ENCODE measurements at regions not wholly inside any gene's neighbourhood (a gene's known extent, or its start where the extent isn't known, plus 50 kb on each side); places are given as distances from the start of the nearest gene placed in this dataset.

DNA sequence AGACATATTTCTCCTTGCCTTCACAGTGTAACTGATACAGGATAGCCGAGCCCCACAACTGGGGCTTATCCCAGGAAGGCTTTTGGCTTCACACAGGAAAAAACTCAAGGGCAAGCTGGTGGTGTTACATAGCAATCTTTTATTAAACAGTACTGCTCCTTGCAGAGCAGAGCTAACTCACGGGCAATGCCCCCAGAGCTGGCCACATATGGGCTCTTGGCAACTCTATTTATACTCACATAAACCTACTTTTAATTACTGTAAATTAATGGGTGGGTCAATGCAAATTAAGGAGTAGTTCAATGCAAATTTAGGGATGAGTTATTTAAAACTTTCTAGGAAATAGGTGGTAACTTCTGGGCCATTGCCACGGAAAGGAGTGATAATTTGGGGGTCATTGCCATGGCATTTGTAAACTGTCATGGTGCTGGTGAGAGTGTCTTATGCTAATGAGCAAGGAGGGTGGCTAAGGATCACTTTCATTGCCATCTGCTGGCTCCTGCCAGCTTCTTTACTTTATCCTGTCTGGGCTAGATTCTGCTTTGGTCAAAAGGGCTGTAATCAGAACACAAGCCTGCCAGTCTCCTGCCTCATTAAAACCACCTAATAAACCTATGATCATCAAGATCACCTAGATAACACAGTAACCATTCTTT lies 288.8 kb downstream of the CENPC start:
- no peaks in the 10 kb centered on the region for H3K36me3 ChIP-seq (ENCODE audit: low read depth)
- no peaks in the 10 kb centered on the region for H3K4me1 ChIP-seq (ENCODE audit: insufficient read depth)
- no peak overlapping the region for H3K27ac ChIP-seq
- no peaks in the 10 kb centered on the region for H3K27me3 ChIP-seq (replicated peaks; ENCODE audit: insufficient read depth)
- TF ChIP-seq EZH2phosphoT487 (IDR thresholded peaks at IDR 0.05; ENCODE audit: insufficient read depth, low read depth) (no peak), EZH2 (IDR thresholded peaks at IDR 0.05; ENCODE audit: insufficient read depth, poor library complexity, severe bottlenecking) (no peak)
- in situ Hi-C loops (cut with MboI), result no loop called here
- no peak for DNase-seq
- H3K4me2 ChIP-seq (ENCODE audit: unreplicated experiment), result no peak overlapping the region
- H3F3A ChIP-seq (ENCODE audit: insufficient read depth), result no peaks in the 10 kb centered on the region
- no peaks in the 10 kb centered on the region for H3K9me3 ChIP-seq (ENCODE audit: low read depth)
- no peaks in the 10 kb centered on the region for H4K20me1 ChIP-seq (ENCODE audit: insufficient read depth)
- no peaks in the 10 kb centered on the region for H3K79me2 ChIP-seq (ENCODE audit: insufficient read depth)
- no peak overlapping the region for H2AFZ ChIP-seq
- H3K9ac ChIP-seq, result no peak overlapping the region
- no peak overlapping the region for H3K4me3 ChIP-seq
- no peaks in the 10 kb centered on the region for H3K9me2 ChIP-seq (ENCODE audit: insufficient read depth)
- WGBS, 2 experiments (ENCODE audit: low coverage in 1 of 2, low lambda C conversion rate in 2 of 2, missing lambda C conversion rate in 2 of 2), result 3 to 7% methylated on average over 3 of the region's 3 CpGs

DNA sequence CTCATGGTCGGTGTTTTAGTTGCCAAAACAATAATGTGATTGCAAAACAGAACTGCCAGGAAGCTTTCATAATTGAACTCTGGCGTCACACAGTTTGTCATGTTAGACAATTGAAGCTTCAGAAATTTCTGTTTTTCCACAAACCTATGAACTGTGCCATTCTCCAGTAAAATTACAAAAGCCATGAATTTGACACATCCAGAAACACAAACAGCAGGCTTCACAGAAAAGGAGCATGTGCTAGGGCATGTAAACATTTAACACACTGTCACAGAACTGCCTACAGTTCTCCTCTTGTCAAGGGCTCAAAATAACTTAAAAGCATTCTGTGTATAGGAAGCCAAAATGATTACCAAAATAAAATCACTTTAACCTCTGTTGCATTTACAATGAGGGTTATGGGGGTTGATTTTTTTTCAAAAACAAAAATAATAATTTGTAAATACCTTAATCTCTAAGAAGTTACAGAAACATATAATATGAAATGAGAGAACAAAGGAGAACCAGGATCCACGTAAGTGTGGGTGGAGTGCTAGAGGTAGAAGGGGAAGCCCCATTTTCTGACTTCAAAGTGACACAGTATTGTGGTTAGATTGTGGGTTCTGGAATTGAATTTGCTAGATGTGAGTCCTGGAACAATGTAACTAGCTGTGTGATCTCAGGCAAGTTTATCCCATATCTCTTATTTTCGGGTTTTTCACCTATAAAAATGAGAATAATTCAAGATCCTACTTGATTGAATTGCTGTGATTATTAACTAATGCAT lies 295.0 kb downstream of the CENPC start:
- WGBS, 2 experiments (ENCODE audit: low coverage in 1 of 2, low lambda C conversion rate in 2 of 2, missing lambda C conversion rate in 2 of 2), result 3 to 4% methylated on average over 4 of the region's 4 CpGs
- H3K79me2 ChIP-seq (ENCODE audit: insufficient read depth), result no peaks in the 10 kb centered on the region
- no peak overlapping the region for H2AFZ ChIP-seq
- no peak for DNase-seq
- H3K4me2 ChIP-seq (ENCODE audit: unreplicated experiment), result no peak overlapping the region
- no peak overlapping the region for H3K4me3 ChIP-seq
- no peaks in the 10 kb centered on the region for H3K36me3 ChIP-seq (ENCODE audit: low read depth)
- no peaks in the 10 kb centered on the region for H3K27me3 ChIP-seq (replicated peaks; ENCODE audit: insufficient read depth)
- in situ Hi-C loops (cut with MboI), result no loop called here
- no peak overlapping the region for H3K27ac ChIP-seq
- H3K4me1 ChIP-seq (ENCODE audit: insufficient read depth), result no peaks in the 10 kb centered on the region
- H3K9ac ChIP-seq, result no peak overlapping the region
- no peaks in the 10 kb centered on the region for H3K9me2 ChIP-seq (ENCODE audit: insufficient read depth)
- H4K20me1 ChIP-seq (ENCODE audit: insufficient read depth), result no peaks in the 10 kb centered on the region
- TF ChIP-seq EZH2 (IDR thresholded peaks at IDR 0.05; ENCODE audit: insufficient read depth, poor library complexity, severe bottlenecking), result no peak
- no peak for TF ChIP-seq EZH2phosphoT487 (IDR thresholded peaks at IDR 0.05; ENCODE audit: insufficient read depth, low read depth)
- H3F3A ChIP-seq (ENCODE audit: insufficient read depth), result no peaks in the 10 kb centered on the region
- H3K9me3 ChIP-seq (ENCODE audit: low read depth), result no peaks in the 10 kb centered on the region

DNA sequence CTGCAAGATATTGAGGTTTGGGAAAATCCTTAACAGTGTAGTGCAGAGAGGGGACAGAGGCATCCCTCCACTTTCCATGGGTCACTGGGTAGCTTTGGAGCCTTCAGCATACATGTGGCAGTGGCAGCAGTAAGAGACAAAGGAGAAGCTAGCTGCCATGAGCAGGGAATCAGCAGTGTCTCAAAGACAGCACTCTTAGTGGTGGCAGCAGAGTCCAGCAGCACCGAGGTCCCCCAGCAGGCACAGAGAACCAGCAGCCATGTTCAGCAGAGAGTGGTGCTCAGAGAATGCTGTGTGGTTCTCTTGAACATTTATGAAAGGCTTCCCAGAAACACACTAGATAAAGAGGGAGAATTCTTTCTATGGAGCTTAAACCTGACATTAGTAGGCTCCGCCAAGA lies 308.5 kb downstream of the CENPC start:
- Histone ChIP-seq H3K79me2 (ENCODE audit: insufficient read depth) (no peaks in the 10 kb centered on the region), H3K9ac (no peak overlapping the region), H3K27ac (no peak overlapping the region), H3K9me3 (ENCODE audit: low read depth) (no peaks in the 10 kb centered on the region), H3K4me3 (no peak overlapping the region), H3K27me3 (replicated peaks; ENCODE audit: insufficient read depth) (no peaks in the 10 kb centered on the region), H3K36me3 (ENCODE audit: low read depth) (no peaks in the 10 kb centered on the region), H2AFZ (no peak overlapping the region), H4K20me1 (ENCODE audit: insufficient read depth) (no peaks in the 10 kb centered on the region), H3F3A (ENCODE audit: insufficient read depth) (no peaks in the 10 kb centered on the region), H3K4me1 (ENCODE audit: insufficient read depth) (no peaks in the 10 kb centered on the region), H3K9me2 (ENCODE audit: insufficient read depth) (no peaks in the 10 kb centered on the region), H3K4me2 (ENCODE audit: unreplicated experiment) (no peak overlapping the region)
- DNase-seq, result no peak
- no peak for TF ChIP-seq EZH2phosphoT487 (IDR thresholded peaks at IDR 0.05; ENCODE audit: insufficient read depth, low read depth)
- TF ChIP-seq EZH2 (IDR thresholded peaks at IDR 0.05; ENCODE audit: insufficient read depth, poor library complexity, severe bottlenecking), result no peak
- in situ Hi-C loops (cut with MboI), result no loop called here
- WGBS, 2 experiments (ENCODE audit: low coverage in 1 of 2, low lambda C conversion rate in 2 of 2, missing lambda C conversion rate in 2 of 2), result 29 to 31% methylated on average over 2 of the region's 2 CpGs

DNA sequence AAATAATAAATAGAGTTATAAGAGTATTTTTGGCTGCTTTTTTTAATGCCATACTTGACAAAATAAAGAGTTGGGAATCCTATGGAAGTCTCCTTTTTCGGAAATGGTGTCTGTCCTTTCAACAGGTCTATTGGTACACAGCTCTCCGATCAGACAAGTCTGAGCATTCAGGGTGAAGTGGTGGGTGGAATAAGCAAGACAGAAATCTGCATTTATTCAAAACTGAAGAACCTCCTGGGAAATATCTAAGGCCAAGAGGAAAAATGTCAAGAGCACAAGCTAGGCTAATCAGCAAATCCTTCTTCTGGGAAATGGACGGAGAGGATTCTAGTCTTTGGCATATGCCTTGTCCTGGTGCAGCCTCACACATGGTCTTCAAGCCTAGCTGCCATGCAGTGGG lies 309.0 kb downstream of the CENPC start:
- H3K4me2 ChIP-seq (ENCODE audit: unreplicated experiment), result no peak overlapping the region
- no peak overlapping the region for H2AFZ ChIP-seq
- H3K9me2 ChIP-seq (ENCODE audit: insufficient read depth), result no peaks in the 10 kb centered on the region
- H4K20me1 ChIP-seq (ENCODE audit: insufficient read depth), result no peaks in the 10 kb centered on the region
- H3K27me3 ChIP-seq (replicated peaks; ENCODE audit: insufficient read depth), result no peaks in the 10 kb centered on the region
- H3K79me2 ChIP-seq (ENCODE audit: insufficient read depth), result no peaks in the 10 kb centered on the region
- no peaks in the 10 kb centered on the region for H3F3A ChIP-seq (ENCODE audit: insufficient read depth)
- H3K9me3 ChIP-seq (ENCODE audit: low read depth), result no peaks in the 10 kb centered on the region
- in situ Hi-C loops (cut with MboI), result no loop called here
- H3K9ac ChIP-seq, result no peak overlapping the region
- H3K36me3 ChIP-seq (ENCODE audit: low read depth), result no peaks in the 10 kb centered on the region
- no peak overlapping the region for H3K27ac ChIP-seq
- no peak for DNase-seq
- 24 to 27% methylated on average over 3 of the region's 3 CpGs for WGBS, 2 experiments (ENCODE audit: low coverage in 1 of 2, low lambda C conversion rate in 2 of 2, missing lambda C conversion rate in 2 of 2)
- no peaks in the 10 kb centered on the region for H3K4me1 ChIP-seq (ENCODE audit: insufficient read depth)
- TF ChIP-seq EZH2phosphoT487 (IDR thresholded peaks at IDR 0.05; ENCODE audit: insufficient read depth, low read depth) (no peak), EZH2 (IDR thresholded peaks at IDR 0.05; ENCODE audit: insufficient read depth, poor library complexity, severe bottlenecking) (no peak)
- no peak overlapping the region for H3K4me3 ChIP-seq

Measured in GM23248 (cell line).